NCI-H1105 (cell line): ENCODE measurements at regions not wholly inside any gene's neighbourhood (a gene's known extent, or its start where the extent isn't known, plus 50 kb on each side); places are given as distances from the start of the nearest gene placed in this dataset.

Experiments
- DNase-seq: peaks from one replicate; lab custom pipeline; 2025; lab: John Stamatoyannopoulos, UW

- no peak for DNase-seq
Observed at GRCh38 chr6:12423832-12424231, 133.7 kb downstream of the EDN1 start.

- no peak for DNase-seq
Observed at GRCh38 chr6:12426121-12426520, 136.0 kb downstream of the EDN1 start.

GRCh38 chr6:12431023-12431422 is 140.9 kb downstream of the EDN1 start:
- DNase-seq, result no peak

GRCh38 chr6:12436224-12436623 is 146.1 kb downstream of the EDN1 start:
- no peak for DNase-seq

GRCh38 chr6:12436683-12437082 is 146.5 kb downstream of the EDN1 start:
- DNase-seq, result no peak

GRCh38 chr6:12439296-12439695 is 149.1 kb downstream of the EDN1 start:
- DNase-seq, result no peak

GRCh38 chr6:12440981-12441380 is 150.8 kb downstream of the EDN1 start:
- DNase-seq, result no peak

GRCh38 chr6:12442455-12442854 is 152.3 kb downstream of the EDN1 start:
- DNase-seq, result no peak

- DNase-seq, result no peak
Observed at GRCh38 chr6:12446394-12446793, 156.2 kb downstream of the EDN1 start.

GRCh38 chr6:12449447-12449846 is 159.3 kb downstream of the EDN1 start:
- DNase-seq, result no peak

- no peak for DNase-seq
Observed at GRCh38 chr6:12450467-12450866, 160.3 kb downstream of the EDN1 start.

GRCh38 chr6:12456343-12456742 is 166.2 kb downstream of the EDN1 start:
- no peak for DNase-seq

GRCh38 chr6:12457094-12457493 is 166.9 kb downstream of the EDN1 start:
- no peak for DNase-seq

GRCh38 chr6:12458558-12458957 is 168.4 kb downstream of the EDN1 start:
- no peak for DNase-seq

GRCh38 chr6:12459945-12460661 is 169.9 kb downstream of the EDN1 start:
- DNase-seq, result no peak

- no peak for DNase-seq
Observed at GRCh38 chr6:12467706-12468670, 177.8 kb downstream of the EDN1 start.

GRCh38 chr6:12472601-12473038 is 182.5 kb downstream of the EDN1 start:
- DNase-seq, result no peak

GRCh38 chr6:12473494-12473893 is 183.3 kb downstream of the EDN1 start:
- no peak for DNase-seq

GRCh38 chr6:12474167-12475140 is 184.3 kb downstream of the EDN1 start:
- no peak for DNase-seq

- DNase-seq, result no peak
Observed at GRCh38 chr6:12476484-12476883, 186.3 kb downstream of the EDN1 start.

GRCh38 chr6:12477616-12478015 is 187.5 kb downstream of the EDN1 start:
- DNase-seq, result no peak

- no peak for DNase-seq
Observed at GRCh38 chr6:12478921-12479320, 188.8 kb downstream of the EDN1 start.
